ENCODE measurements at regions not wholly inside any gene's neighbourhood (a gene's known extent, or its start where the extent isn't known, plus 50 kb on each side); places are given as distances from the start of the nearest gene placed in this dataset.

GRCh38 chr3:107432013-107432515, 54.8 kb downstream of the CCDC54 start:
- dilution Hi-C loops (cut with MboI; ENCODE audit: extremely low pct_ligation_motif_present, low sequenced_read_pairs) = no loop called here
- Histone ChIP-seq H3K9ac (replicated peaks; ENCODE audit: extremely low read depth, insufficient read depth, low read length) (peak overlapping the region; percentile 86), H3K9me3 (replicated peaks; ENCODE audit: control insufficient read depth, insufficient read depth, low read length) (no peaks in the 10 kb centered on the region), H3K27ac (ENCODE audit: insufficient read depth, low read depth, low read length) (peak overlapping the region; percentile 45), H3K4me1 (ENCODE audit: control insufficient read depth, extremely low read depth, insufficient read depth, low read length) (peaks cover 20% of the 10 kb centered on the region), H3K4me3 (replicated peaks in 1 of 3; ENCODE audit: insufficient read depth in 1 of 3, low read depth in 1 of 3, low read length in 3 of 3) (peak overlapping the region; percentile 81 to 90 (median 90)), H3K27me3 (ENCODE audit: control insufficient read depth in 2 of 2, insufficient read depth in 2 of 2, low read length in 2 of 2) (peaks cover 3% of the 10 kb centered on the region in 2 experiments), H3K79me2 (ENCODE audit: control insufficient read depth, insufficient read depth, low read length) (no peaks in the 10 kb centered on the region), H2AFZ (ENCODE audit: low read depth, low read length) (peak overlapping the region; percentile 96), H3K4me2 (ENCODE audit: insufficient read depth, low read length) (peak overlapping the region; percentile 99), H3K9me1 (replicated peaks; ENCODE audit: control insufficient read depth, extremely low read depth, insufficient read depth, low read length) (no peaks in the 10 kb centered on the region), H3K36me3 (ENCODE audit: control insufficient read depth in 2 of 2, extremely low read depth in 1 of 2, insufficient read depth in 2 of 2, low read length in 2 of 2) (no peaks in the 10 kb centered on the region), H4K20me1 (replicated peaks; ENCODE audit: control insufficient read depth, extremely low read depth, insufficient read depth, low read length) (no peaks in the 10 kb centered on the region)
- TF ChIP-seq POLR2AphosphoS5 (IDR thresholded peaks at IDR 0.05; ENCODE audit: insufficient read depth, low read depth, low read length) (no peak), JUN (IDR thresholded peaks at IDR 0.05; ENCODE audit: borderline replicate concordance, insufficient read depth, insufficient read length, low read depth) (no peak), CTCF (IDR thresholded peaks at IDR 0.05; ENCODE audit: extremely low read depth in 1 of 2, insufficient read depth in 1 of 2, low read depth in 1 of 2, low read length in 2 of 2) (no peak), MAX (IDR thresholded peaks at IDR 0.05; ENCODE audit: insufficient read depth, insufficient read length) (no peak), FOS (IDR thresholded peaks at IDR 0.05; ENCODE audit: borderline replicate concordance, insufficient read depth, low read length) (no peak), MYC (IDR thresholded peaks at IDR 0.05; ENCODE audit: low read depth, low read length) (no peak), POLR2A (IDR thresholded peaks at IDR 0.05; ENCODE audit: low read depth, low read length) (no peak), GATA2 (IDR thresholded peaks at IDR 0.05; ENCODE audit: insufficient read depth, insufficient read length, low read depth, low read length) (no peak), EZH2 (IDR thresholded peaks at IDR 0.05; ENCODE audit: borderline replicate concordance, low read depth, low read length, severe bottlenecking) (no peak)
- DNase-seq (ENCODE audit: low read depth, low spot score) (no peak), FAIRE-seq (peak; percentile 21)
- intact Hi-C loops (cut with micrococcal nuclease) = loop anchor here (10.0 kb wide), 1 partner anchor 233 kb away; no protein-coding TSS in a partner anchor
- ChIA-PET CTCF (interaction anchor here (0.5 to 5.5 kb wide), 6 partner anchors 11 to 228 kb away, joined by 3 to 88 read pairs (median 4); no protein-coding TSS in a partner anchor), POLR2A (no interaction called here)
- TSS peak; percentile 75 for BruUV-seq (replicated peaks)

All from endothelial cell of umbilical vein (primary cell).